ENCODE measurements at regions not wholly inside any gene's neighbourhood (a gene's known extent, or its start where the extent isn't known, plus 50 kb on each side); places are given as distances from the start of the nearest gene placed in this dataset.

- no peak for TF ChIP-seq POLR2A (IDR thresholded peaks at IDR 0.05)
- no peak for TF ChIP-seq CTCF (IDR thresholded peaks at IDR 0.05 in 8 of 11, conservative IDR thresholded peaks at IDR 0.05 in 3 of 11)
- TF ChIP-seq POLR2AphosphoS5 (IDR thresholded peaks at IDR 0.05): no peak
Observed at GRCh38 chr3:117610156-117610555, 900.6 kb downstream of the TUSC7 start.

Data from spleen (tissue), 7 donors.